GM21515 (cell line): ENCODE measurements at regions not wholly inside any gene's neighbourhood (a gene's known extent, or its start where the extent isn't known, plus 50 kb on each side); places are given as distances from the start of the nearest gene placed in this dataset.

Experiments
- ATAC-seq: cut with Tn5 transposase; IDR thresholded peaks from one replicate; pipeline ENCODE4 v1.9.1; 2021; ENCODE audit not compliant: unreplicated experiment

- ATAC-seq = no peak
Observed at GRCh38 chr1:238596703-238597102, 706.0 kb upstream of the ZP4 start.

GRCh38 chr1:238592621-238593020, 701.9 kb upstream of the ZP4 start:
- ATAC-seq = no peak

- ATAC-seq = no peak
Observed at GRCh38 chr1:238589843-238590435, 699.2 kb upstream of the ZP4 start.

GRCh38 chr1:238582816-238583215, 692.1 kb upstream of the ZP4 start:
- ATAC-seq = no peak

- no peak for ATAC-seq
Observed at GRCh38 chr1:238581332-238581731, 690.6 kb upstream of the ZP4 start.

GRCh38 chr1:238568735-238569134, 678.0 kb upstream of the ZP4 start:
- no peak for ATAC-seq

GRCh38 chr1:238562341-238562740, 671.6 kb upstream of the ZP4 start:
- no peak for ATAC-seq

- no peak for ATAC-seq
Observed at GRCh38 chr1:238558746-238559145, 668.0 kb upstream of the ZP4 start.

- no peak for ATAC-seq
Observed at GRCh38 chr1:238558156-238558555, 667.4 kb upstream of the ZP4 start.

GRCh38 chr1:238552271-238552670, 661.5 kb upstream of the ZP4 start:
- ATAC-seq = no peak

GRCh38 chr1:238549137-238549536, 658.4 kb upstream of the ZP4 start:
- ATAC-seq = no peak

GRCh38 chr1:238546118-238546517, 655.4 kb upstream of the ZP4 start:
- no peak for ATAC-seq

- ATAC-seq = no peak
Observed at GRCh38 chr1:238537641-238538040, 646.9 kb upstream of the ZP4 start.

GRCh38 chr1:238530209-238530851, 639.6 kb upstream of the ZP4 start:
- no peak for ATAC-seq

GRCh38 chr1:238517711-238518110, 627.0 kb upstream of the ZP4 start:
- ATAC-seq = no peak

- ATAC-seq = no peak
Observed at GRCh38 chr1:238501290-238501689, 610.6 kb upstream of the ZP4 start.

- no peak for ATAC-seq
Observed at GRCh38 chr1:238499021-238499420, 608.3 kb upstream of the ZP4 start.

- ATAC-seq = no peak
Observed at GRCh38 chr1:238492271-238492670, 601.5 kb upstream of the ZP4 start.

GRCh38 chr1:238491265-238491664, 600.5 kb upstream of the ZP4 start:
- ATAC-seq = no peak

GRCh38 chr1:238489006-238489405, 598.3 kb upstream of the ZP4 start:
- no peak for ATAC-seq

GRCh38 chr1:238488401-238488800, 597.7 kb upstream of the ZP4 start:
- ATAC-seq = no peak

- no peak for ATAC-seq
Observed at GRCh38 chr1:238487931-238488330, 597.2 kb upstream of the ZP4 start.

- no peak for ATAC-seq
Observed at GRCh38 chr1:238485912-238486209, 595.1 kb upstream of the ZP4 start.
